HG02981 (cell line): ENCODE measurements at regions not wholly inside any gene's neighbourhood (a gene's known extent, or its start where the extent isn't known, plus 50 kb on each side); places are given as distances from the start of the nearest gene placed in this dataset.
A peak's percentile ranks its signal among the peaks of the same experiment; 100 is the strongest.
"Not testable (repeated sequence)": the region's sequence is repeated elsewhere in the genome, so short reads cannot be mapped to it uniquely, and the experiment has no call there.

Source experiments
- ATAC-seq: cut with Tn5 transposase; IDR thresholded peaks from one replicate; pipeline ENCODE4 v1.9.1; 2021; ENCODE audit warnings: mild to moderate bottlenecking, moderate library complexity; ENCODE audit not compliant: unreplicated experiment

DNA sequence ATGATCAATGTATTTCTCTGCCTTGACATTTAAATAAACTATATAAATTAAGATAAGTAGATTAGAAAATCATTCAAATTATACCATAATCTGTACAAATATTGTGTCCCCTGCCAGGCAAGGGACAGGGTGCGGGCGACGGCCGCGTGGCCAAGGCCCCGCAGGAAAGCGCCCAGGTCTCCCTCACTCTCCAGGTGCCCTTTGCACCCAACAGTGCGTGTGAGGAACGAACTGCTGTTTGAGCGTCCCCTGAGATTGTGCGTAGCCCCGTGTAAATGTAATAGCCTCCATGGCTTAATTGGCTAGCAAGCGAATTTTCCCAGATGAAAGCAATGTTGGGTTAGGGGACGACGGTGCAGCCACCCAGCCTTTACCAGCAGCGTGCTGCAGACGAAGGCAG, 161.4 kb downstream of the SYT15 start:
- ATAC-seq = not testable (repeated sequence)

DNA sequence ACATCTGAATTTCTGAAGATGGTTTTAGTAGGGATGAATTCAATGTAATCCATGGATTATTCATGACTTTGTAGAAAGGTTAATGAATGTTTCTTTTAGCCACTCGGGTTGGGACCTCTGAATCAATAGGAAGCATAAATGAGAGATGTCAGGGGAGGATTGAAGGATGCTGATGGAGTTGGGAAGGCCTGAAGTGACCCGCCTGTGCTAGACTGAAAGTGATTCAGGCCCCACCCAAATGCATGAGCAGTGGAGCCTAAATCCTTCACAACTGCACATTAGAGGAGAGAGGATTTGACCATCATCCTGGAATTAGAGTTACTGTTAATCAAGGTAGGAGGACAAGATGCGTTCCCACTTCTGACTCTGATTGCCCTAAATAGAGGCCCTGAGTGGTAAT, 162.2 kb upstream of the PTPN20 start:
- peak; percentile 9 for ATAC-seq

DNA sequence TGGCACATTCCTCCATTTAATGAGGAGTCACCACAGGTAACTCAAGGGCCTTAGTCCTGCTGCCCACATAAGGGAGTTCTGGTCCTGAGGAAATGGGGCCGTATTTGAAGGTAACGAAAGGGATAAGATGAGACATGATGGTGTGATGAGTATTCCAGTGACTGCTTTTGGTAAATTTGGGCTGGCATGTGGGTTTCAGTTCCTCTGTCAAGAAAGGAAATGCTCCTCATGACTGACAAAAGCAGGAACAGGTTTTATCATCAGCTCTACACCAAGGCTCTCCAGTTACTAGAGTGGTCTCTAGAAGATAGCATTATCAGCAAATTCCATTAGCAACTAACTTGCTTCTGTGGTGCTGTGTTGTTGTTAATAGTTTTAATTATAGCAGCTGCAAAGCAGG, 161.8 kb upstream of the PTPN20 start:
- ATAC-seq = peak; percentile 56

DNA sequence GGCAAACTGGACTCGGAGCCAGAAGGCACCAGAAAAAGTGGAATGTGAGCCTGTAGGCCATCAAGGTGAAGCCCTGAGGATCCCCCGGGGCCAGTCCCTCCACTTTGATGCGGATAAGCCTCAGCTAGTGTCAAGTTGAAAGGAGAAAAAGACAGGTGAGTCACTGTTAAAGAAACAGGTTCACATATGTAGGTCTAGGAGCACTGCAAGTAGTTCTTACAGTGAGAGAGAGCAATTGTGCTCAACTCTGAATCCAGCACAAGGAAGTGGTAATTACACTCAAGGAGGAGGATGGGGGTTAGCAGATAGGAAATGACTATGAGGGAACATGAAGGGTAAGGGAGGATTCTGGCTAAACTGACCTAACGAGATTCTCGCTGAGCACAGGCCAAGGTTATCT, 157.5 kb upstream of the PTPN20 start:
- not testable (repeated sequence) for ATAC-seq

DNA sequence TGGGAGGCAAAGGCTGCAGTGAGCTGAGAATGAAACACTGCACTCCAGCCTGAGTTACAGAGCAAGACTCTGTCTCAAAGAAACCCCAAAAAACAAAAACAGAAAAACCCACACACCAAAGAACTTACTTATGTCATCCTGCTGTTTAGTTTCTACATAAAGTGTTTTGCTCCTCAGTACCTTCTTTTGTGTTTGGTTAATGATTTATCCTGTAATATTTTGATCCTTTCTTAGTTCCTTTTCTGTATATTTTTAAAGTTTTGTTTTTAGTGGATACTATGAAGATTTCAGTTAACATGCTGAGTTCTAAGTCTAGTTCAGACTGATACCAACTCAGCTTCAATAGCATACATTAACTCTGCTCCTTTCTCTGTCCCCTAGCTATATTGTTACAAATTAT, 149.8 kb upstream of the PTPN20 start:
- peak; percentile 78 for ATAC-seq

DNA sequence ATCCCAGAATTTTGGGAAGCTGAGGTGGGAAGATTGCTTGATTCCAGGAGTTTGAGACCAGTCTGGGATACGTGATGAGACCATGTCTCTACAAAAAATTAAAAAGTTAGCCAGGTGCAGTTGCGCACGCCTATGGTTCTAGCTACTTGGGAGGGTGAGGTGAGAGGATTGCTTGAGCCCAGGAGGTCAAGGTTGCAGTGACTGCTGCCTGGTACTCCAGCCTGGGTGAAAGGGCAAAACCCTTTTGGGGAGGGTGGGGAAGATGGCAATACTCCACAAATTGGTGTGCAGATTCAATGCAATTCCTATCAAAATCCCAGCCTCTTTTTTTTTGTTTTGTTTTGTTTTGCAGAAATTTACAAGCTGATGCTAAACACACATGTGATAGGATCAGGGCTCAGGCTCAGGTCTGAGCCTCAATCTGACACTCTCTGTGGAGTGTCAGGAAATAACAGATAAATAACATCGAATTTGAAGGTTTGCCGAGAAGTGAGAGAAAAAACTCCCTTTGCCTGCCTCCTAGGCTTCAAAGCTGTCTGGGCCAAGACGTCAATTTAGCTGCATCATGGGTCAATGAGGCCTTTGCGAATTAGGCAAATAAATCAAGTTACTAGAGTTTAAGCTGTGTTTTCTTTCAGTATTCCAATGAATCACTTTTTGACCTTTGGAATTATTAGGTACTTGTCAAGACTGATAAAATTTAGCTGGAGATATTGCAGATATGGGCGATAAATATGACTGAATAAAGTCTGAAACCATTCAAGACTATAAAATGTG, 142.5 kb upstream of the PTPN20 start:
- not testable (repeated sequence) for ATAC-seq

DNA sequence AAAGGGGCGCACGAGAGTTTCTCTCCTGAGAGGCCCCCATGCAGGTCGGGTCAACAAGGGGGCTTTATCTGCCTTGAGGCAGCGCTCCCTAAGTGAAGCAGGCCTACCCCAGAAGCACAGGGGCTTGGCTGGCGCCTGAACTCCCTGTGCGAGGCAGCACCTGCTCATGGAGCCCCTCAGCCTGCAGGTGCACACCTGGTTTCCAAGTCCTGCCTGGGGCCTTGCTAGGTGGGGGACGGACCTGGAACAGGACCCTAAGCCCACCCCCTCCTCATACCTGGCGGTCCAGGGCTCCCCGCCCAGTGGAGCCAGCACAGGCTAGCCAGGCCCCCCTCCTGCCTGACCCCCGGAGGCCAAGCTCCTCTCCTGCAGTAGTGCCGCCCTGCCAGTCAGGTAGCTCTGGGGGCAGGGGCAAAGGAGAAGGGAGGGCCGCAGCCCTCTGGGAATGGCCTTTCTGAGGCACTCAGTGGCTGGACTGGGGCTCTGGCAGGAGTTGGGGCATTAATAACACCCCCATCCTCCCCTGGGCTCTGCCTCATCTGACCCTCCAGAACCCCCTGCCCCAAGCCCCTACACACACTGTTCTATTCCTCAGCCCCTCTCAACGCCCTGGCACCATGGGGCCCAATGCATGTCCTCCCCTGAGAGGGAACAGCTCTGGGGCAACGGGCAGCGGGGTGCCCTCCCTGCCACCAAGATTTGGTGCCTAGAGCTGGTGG, 137.9 kb upstream of the PTPN20 start:
- not testable (repeated sequence) for ATAC-seq

DNA sequence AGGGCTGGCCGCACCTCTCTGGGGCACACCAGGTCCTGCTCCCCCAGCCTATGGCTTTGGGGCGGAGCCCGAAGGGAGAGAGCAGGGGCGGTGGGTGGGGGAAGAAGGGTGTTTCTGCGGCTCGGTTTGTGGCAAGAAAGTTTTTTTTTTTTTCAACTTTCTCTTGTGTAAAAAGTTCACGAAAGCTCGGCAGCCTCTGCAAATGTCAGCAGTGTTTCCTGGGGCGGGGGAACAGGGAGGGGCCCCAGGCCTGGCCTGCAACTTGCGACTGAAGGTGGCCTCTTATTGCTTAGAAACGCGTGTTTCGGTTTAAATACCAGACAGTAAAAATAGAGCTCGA, 137.4 kb upstream of the PTPN20 start:
- not testable (repeated sequence) for ATAC-seq

DNA sequence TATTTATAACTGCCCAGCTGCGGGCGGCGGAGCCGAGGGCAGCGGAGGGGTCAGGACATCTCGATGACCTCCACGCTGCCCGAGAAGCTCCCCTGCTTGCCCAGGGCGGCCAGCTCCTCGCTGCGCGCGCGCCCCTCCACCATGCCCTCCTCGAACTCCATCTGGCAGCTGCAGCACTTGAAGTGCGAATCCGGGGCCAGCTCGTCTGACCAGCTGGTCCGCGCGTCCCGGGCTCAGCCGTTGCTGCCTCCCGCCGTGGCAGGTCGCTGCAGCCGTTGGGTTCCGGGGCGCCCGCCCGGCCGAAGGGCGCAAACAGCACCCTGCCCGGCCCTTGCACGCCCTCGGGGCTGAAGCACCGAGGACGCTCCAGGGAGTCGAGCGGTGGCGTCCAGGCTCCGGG, 136.9 kb upstream of the PTPN20 start:
- ATAC-seq = not testable (repeated sequence)

DNA sequence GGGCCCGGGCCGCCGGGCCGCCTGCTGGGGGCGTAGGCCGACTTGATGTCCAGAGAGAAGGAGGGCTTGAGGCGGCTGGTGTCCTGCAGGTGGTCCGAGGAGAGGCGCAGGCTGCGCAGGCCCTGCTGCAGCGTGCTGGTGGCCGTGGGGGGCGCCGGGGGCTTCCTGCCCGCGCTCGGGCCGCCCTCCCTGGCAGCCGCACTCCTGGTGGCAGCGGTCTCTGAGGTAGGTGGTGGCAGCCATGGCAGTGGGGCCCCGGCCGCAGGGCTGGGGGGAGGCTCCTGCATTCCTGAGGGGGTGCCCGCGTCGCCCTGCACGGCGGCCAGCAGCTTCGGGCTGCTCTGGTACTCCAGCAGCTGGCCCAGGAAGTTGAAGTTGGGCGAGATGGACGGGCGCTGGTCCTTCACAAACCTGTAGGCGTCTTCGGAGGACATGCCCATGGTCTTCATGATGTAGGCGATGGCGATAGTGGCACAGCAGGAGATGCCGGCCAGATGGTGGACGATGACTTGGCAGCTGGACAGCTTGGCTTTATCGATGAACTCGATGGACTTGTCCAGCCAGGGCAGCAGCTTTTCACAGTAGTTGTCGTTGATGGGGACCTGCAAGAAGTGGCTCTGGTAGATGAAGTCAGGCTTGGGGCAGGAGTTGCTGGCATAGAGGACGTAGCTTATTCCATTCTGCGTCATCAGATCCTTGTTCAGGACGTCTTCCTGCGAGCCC, 136.1 kb upstream of the PTPN20 start:
- ATAC-seq = not testable (repeated sequence)

DNA sequence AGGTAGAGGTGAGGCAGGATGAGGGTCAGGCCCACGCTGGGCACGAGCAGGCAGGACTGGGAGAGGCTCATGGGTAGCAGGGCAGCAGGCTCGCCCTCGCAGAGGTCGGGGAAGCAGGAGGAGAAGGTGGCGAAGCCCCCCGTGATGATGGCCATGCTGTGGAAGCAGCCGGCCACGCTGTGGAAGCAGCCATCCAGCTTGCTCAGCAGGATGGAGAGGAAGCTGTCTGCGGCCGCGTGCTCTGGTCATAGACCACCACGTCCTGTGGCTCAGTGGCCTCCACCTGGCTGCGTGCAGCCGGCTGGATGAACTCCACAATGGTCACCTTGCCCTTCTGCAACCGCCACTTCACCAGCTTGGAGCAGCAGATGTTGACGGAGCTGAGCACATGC, 135.6 kb upstream of the PTPN20 start:
- ATAC-seq = not testable (repeated sequence)

DNA sequence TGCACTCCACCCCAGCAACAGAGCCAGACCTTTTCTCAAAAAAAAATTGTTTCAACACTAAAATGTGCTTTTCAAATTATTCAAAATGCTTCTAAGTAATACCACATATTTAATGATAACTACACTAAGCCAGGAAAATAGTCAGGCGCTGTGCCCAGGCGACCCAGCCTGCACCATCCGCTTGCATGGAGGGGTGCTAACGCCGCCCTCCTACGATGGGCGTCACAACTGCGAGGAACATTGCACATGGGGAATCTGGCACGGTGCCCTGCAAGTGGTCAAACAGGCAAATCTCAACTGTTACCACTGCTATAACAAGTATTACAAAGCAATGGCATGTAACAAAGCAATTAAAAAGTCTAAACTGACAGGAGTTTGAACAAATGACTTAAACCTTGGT, 131.7 kb upstream of the PTPN20 start:
- not testable (repeated sequence) for ATAC-seq

DNA sequence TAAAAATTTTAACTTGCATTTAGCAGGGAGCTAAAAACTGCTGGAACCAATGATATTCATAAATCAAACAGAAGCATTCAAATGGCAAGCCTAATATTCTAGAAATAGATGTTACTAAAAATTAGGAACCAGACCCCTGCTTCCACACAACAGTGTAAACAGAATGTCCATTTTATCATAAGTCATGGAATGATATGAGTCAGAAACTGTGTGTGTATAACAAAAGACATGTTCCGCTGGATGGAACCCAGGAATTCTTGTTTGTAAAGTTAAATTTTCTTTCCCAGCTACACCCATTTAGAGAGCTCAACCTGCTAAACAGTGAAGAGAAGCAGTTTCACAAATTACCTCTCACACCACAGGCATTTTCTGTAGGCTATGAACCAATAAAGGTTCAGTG, 131.1 kb upstream of the PTPN20 start:
- not testable (repeated sequence) for ATAC-seq

DNA sequence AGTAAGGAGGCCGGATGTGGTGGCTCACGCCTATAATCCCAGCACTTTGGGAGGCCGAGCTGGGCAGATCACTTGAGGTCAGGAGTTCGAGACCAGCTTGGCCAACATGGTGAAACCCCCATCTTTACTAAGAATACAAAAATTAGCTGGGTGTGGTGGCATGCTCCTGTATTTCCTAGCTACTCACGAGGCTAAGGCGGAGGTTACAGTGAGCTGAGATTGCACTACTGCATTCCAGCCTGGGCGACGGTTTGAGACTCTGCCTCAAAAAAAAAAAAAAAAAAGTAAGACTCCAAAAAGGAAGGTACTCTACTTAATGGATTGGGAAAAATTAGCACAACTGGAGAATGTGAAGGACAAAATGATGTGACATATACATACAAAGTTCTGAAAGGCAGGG, 130.2 kb upstream of the PTPN20 start:
- ATAC-seq = not testable (repeated sequence)

DNA sequence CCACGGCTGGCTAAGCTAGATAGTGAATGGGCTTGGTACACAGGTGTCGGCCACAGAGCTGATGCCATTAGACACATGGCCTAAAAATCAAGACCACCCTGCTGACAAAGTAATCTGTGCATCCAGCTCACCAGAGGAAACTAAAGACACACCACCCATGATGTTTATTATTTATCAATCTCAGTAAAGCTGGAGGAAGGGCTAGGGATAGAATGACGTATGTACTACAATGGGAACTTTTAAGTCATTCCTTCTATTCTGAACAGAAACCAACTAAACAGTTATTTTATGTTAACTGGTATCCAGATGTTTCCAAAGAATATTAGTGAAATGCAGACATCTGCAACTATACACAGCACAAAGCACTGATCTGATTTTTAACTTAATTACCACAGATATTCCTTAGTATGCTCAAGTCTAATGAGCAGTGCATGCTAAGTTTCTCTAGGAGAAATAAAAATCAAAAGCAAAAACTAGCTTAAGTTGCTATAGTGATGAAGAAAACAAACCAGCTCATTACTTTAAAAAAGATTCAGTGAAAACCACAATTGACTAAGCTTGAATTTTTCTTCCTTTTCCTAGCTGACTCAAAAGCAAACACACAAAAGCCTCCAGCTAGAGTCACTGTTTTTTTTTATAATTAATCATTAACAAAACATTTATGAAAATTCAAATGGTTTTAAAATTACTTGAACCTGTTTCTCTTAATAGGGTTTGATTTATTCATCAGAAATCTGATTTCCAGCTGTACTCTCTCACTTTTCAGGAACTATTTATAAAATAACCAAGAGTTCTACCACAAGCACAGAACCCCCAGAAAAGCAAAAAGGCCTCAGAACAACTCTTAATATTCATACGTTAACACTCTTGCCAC, 129.0 kb upstream of the PTPN20 start:
- peak; percentile 49 for ATAC-seq

DNA sequence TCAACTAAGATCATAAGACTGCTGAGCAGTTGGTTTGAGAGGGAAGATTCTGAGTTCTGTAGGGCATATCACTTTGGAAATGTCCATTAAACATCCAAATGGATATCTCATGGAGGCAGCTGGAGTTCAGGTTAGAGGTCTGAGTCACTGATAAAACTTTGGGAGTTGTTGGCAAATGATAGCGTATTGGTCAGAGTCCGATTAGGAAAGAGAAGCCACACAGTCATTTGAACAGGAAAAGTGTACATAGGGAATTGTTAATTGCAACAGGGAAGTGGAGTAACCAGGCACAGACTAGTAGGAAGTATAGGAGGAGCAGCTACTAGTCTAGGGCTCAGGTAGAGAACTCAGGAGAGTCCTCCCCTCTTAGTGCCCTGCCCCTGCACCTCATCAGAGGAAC, 126.6 kb upstream of the PTPN20 start:
- not testable (repeated sequence) for ATAC-seq

DNA sequence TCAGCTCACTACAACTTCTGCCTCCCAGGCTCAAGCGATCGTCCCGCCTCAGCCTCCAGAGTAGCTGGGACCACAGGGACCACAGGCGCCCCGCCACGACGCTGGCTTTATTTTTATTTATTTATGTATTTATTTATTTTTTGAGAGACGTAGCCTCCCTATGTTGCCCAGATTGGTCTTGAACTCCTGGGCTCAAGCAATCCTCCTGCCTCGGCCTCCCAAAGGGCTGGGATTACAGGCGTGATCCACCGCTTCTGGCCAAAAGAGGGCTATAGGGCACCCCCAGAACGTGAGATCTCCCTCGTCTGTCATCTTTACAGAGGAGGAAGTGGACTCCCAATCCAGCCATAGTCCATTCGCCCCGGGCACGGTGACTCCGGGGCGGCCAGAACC, 125.1 kb upstream of the PTPN20 start:
- ATAC-seq = not testable (repeated sequence)

DNA sequence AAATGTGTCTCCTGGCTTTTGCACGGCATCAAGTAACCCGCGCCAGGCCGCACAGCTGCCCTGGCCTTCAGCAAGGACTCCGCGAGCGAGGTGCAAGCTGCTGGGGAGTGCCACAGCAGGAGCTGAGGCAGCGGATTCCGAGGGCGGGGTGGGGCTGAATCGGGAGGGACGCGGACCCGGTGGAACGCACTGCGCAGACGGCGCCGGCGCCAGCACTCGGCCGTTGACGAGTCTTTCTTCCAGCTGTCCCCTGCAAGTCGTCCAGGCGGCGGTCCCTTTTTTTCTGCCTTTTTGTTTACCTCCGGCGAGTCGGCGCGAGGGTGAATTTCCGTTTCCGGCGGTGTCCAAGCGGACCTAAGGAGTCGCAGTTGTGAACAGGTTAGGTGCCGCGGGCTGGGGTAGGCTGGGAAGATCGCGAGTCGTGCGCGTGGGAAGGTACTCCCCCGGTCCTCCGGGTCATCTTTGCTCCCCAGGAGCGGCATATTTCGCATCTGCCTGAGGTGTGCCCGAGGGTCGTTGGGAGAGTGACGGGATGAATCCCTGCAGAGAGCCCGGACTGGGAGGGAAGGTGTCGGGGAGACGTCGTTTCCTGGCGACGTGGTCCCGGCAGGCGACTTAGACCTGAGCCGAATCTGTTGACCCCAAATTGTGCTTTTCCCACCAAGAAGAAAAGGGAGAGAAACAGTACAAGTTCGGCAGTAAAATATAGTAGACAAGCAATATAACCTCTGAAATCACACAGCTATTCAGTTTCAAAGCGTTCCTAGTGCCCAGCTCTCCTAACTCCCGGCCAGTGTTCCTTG, 124.5 kb upstream of the PTPN20 start:
- peak; percentile 59 for ATAC-seq

DNA sequence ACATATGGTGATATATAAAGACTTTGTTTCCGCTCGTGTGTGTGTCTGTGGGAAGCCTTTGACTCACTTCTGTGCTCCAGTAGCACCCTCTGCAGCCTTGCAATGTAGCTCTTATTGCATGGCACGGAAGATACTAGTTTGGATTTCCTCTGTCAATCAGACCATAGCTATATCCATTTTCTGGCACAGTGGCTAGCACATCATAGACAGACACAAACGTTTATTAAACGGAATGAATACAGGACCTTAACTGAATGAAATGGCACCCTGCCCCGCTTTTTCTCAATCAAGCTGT, 124.0 kb upstream of the PTPN20 start:
- ATAC-seq = peak; percentile 38

DNA sequence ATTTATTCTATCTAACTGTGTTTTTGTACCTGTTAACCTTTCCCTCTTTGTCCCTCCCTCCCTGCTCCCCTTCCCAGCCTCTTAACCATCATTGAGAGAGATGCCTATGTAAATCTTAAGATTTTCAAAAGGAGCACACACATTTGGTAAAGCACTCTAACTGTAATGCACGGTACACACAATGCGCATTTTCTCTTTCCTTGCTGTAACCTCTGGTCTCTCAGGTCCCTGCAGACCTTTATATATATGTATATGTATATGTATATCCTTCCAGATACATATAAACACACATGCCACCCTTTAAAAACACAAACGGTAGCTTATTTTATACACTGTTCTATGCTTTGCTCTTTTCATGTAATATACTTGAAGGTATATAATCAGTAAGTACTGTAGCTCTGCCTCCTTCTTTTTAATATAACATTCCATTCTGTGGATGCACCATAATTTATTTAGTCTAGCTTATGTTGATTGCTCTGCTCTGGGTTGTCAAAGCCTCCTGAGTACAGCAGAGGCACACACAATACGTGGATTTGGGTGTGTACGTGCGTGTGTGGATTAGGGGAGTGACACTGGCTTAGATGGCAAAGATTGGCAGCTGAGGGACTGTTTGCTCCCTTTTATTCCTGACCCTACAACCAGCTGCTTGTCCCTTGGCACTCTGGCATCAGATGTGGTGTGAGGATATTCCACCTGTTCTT, 118.4 kb upstream of the PTPN20 start:
- not testable (repeated sequence) for ATAC-seq
